C4-2B (cell line): ENCODE measurements at regions not wholly inside any gene's neighbourhood (a gene's known extent, or its start where the extent isn't known, plus 50 kb on each side); places are given as distances from the start of the nearest gene placed in this dataset.

Experiments
- ZFX ChIP-seq: fragments of 450-650 bp; IDR thresholded peaks from 2 replicates; pipeline ENCODE4 v1.6.1; 2017
- TF ChIP-seq, protein P1 (sequence below): fragments of 450-650 bp; conservative IDR thresholded peaks from 2 replicates; pipeline ENCODE4 v1.5.1; 2017; ENCODE audit warnings: mild to moderate bottlenecking

DNA sequence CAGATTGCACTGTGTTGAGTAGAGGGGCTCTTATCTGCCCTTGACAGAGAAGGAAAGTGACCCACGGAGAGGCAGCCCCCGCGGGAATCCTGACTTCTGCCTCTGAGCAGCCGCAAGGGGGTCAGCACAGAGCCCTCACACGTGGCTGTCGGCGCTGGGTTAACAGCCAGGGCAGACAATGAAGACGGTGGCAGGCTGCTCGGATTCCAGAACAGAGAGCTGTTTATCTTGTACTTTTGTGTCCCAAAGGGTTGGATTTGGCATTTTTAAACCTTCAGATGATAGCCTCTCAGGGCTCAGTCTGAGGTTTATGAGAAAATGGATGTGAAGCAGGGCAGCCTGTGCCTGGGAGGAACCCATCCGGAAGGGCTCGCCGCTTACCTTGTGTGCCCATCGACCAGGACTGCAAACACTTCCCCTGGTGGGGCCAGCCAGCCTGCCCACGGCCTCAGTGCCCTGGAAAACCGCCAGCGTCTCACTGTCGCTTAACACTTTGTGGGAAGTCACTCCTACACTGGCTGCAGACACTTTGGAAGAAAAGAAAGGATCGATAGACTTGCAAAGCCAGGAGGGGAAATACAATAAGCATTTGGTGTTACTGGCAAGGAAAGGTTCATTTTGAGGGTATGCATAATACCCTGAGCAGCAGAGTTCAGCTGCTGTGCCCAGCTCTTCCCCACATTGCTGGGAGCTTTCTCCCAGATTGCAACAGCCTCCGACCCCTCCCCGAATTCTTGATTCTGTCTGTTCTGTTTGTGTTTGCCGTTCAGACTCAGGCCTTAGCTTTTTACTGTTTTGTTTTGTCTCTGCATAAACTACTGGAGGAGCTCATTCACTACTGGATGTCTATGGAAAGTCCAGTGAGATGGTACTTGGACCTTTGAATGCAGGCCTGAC lies 325.3 kb upstream of the MYT1L start:
- TF ChIP-seq, protein P1, sequence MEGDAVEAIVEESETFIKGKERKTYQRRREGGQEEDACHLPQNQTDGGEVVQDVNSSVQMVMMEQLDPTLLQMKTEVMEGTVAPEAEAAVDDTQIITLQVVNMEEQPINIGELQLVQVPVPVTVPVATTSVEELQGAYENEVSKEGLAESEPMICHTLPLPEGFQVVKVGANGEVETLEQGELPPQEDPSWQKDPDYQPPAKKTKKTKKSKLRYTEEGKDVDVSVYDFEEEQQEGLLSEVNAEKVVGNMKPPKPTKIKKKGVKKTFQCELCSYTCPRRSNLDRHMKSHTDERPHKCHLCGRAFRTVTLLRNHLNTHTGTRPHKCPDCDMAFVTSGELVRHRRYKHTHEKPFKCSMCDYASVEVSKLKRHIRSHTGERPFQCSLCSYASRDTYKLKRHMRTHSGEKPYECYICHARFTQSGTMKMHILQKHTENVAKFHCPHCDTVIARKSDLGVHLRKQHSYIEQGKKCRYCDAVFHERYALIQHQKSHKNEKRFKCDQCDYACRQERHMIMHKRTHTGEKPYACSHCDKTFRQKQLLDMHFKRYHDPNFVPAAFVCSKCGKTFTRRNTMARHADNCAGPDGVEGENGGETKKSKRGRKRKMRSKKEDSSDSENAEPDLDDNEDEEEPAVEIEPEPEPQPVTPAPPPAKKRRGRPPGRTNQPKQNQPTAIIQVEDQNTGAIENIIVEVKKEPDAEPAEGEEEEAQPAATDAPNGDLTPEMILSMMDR = no peak
- TF ChIP-seq ZFX = no peak
